Hindlimb muscle (tissue), 1 donor: ENCODE measurements at regions not wholly inside any gene's neighbourhood (a gene's known extent, or its start where the extent isn't known, plus 50 kb on each side); places are given as distances from the start of the nearest gene placed in this dataset.
"Not testable (repeated sequence)": the region's sequence is repeated elsewhere in the genome, so short reads cannot be mapped to it uniquely, and the experiment has no call there.

ENCODE experiments used
- DNase-seq: peaks from one replicate; pipeline ENCODE4 v3.0.0-alpha.2; 2013

DNA sequence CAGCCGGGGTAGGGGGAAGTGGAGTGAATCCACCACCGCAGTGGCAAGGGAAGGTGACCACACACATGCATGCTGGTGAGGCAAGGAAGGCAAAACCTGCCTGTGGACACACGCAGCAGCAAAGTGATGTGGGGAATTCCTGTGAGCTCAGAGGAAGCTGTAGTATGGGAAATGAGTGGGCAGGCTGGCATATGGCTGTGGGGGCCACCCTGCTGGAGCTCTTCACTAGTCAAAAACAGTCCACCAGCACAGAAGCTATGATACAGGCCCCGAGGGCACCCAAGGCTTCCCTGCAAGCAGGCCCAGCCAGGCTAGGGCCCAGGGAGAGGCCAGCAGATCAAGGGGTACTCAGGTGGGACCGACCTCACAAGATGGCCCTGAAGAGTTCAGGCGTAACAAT lies 239.1 kb downstream of the CHM start:
- no peak for DNase-seq

DNA sequence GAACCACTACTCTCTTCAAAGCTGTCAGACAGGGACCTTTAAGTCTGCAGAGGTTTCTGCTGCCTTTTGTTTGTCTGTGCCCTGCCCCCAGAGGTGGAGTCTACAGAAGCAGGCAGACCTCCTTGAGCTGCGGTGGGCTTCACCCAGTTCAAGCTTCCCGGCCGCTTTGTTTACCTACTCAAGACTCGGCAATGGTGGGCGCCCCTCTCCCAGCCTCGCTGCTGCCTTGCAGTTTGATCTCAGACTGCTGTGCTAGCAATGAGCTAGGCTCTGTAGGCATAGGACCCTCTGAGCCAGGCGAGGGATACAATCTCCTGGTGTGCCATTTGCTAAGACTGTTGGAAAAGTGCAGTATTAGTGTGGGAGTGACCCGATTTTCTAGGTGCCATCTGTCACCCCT lies 275.0 kb downstream of the CHM start:
- DNase-seq: not testable (repeated sequence)

DNA sequence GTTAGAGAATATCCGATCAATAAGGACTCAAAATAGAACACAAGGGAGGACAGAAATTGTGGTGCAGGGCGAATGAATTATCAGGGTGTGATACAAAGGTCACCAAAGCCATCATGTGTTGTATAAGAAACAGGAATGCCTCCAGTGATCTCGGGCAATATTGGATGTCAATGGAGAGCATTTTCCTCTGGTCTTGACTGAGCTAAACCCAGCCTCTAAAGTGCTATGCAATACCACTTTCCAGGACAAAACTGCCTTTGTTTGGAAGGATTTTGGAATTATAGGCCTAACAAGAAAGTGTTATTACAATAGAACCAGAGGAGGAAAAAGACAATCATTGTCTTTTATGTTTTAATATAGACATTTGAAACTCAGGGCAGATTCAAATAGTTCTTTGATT lies 281.7 kb downstream of the CHM start:
- DNase-seq: no peak

DNA sequence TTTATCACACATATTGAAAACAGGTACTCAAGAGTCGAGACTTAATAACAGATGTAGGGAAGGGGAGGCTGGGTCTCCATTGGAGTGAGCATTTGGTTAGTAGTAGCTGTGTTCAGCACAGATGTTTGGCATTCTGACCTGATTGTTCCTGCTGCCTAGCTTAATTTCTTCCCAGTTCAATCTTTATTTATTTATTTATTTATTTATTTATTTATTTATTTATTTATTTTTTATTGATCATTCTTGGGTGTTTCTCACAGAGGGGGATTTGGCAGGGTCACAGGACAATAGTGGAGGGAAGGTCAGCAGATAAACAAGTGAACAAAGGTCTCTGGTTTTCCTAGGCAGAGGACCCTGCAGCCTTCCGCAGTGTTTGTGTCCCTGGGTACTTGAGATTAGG lies 324.3 kb downstream of the CHM start:
- DNase-seq: not testable (repeated sequence)

DNA sequence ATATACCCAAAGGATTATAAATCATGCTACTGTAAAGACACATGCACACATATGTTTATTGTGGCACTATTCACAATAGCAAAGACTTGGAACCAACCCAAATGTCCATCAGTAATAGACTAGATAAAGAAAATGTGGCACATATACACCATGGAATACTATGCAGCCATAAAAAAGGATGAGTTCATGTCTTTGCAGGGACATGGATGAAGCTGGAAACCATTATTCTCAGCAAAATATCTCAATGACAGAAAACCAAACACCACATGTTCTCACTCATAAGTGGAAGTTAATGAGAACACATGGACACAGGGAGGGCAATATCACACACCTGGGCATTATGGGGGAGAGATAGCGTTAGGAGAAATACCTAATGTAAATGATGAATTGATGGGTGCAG lies 323.8 kb upstream of the POF1B start:
- DNase-seq: not testable (repeated sequence)

DNA sequence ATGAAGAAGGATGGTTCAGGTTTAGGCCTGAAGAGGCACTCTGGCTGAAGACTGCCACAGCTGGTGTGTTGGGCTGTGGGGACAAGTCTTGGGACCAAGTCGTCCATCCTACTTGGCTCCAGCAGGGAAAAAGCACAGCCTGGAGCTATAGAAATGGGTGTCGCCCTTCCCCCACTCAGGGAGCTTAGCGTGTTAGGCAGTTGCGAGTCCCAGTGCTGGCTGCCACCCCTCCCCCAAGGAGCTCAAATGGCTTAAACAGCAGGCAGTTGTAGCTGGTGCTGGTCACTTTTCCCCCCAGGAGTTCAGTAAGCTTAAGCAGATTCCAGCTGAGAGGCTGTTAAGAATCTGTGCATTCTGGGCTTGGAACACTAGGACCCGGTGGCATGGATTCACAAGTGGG lies 319.5 kb upstream of the POF1B start:
- DNase-seq: no peak

DNA sequence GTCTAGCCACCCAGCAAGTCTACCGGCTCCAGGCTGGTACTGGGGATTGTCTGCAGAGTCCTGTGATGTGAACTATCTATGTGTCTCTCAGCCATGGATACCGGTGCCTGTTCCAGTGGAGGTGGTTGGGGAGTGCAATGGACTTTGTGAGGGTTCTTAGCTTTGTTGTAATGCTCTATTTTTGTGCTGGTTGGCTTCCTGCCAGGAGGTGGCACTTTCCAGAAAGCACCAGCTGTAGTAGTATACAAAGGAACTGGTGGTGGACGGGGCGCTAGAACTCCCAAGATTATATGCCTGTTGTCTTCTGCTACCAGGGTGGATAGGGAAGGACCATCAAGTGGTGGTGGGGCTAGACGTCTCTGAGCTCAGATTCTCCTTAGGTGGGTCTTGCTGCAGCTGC lies 306.4 kb upstream of the POF1B start:
- no peak for DNase-seq

DNA sequence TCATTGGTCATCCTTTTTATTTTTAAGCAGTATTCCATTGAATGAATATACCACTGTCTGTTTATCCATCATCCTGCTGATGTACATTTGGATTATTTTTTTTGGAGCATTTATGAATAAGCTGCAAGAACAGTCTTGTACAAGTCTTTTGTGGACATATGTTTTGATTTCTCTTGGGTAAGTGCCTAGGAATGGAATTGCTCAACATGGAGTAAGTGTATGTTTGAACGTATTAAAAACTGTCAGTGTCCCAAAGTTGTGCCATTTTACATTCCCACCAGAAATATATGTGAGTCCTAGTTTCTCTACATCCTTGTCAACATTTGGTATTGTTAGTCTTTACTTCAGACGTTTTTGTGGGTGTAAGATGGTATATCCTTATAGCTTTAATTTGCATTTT lies 287.0 kb upstream of the POF1B start:
- DNase-seq: no peak

DNA sequence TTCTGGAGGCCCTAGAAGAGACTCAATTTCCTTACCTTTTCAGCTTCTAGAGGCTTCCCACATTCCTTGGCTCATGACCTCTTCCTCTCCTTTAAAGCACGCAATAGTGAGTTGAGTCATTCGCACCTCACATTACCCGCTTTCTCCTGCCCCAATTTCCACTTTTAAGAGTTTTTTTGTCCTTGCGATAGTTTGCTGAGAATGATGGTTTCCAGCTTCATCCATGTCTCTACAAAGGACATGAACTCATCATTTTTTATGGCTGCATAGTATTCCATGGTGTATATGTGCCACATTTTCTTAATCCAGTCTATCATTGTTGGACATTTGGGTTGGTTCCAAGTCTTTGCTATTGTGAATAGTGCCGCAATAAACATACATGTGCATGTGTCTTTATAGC lies 284.5 kb upstream of the POF1B start:
- not testable (repeated sequence) for DNase-seq

DNA sequence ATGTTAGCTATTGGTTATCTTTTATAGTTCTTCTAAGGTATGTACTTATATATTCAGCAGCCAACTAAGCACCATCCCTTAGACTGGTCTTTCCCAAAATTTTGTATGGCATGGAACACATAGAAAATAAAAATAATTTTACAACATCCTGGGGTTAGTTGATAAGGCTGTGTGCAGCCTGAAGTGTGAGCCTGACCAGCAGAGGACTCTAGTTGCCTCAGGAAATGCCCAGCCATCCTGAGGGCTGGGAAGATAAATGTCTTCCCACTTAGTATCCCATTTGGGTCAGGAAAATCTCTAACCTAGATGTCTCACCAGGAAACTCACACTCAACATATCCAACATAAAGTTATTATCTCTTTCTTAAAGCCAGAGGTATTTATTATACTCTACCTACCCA lies 251.4 kb upstream of the POF1B start:
- DNase-seq: no peak

DNA sequence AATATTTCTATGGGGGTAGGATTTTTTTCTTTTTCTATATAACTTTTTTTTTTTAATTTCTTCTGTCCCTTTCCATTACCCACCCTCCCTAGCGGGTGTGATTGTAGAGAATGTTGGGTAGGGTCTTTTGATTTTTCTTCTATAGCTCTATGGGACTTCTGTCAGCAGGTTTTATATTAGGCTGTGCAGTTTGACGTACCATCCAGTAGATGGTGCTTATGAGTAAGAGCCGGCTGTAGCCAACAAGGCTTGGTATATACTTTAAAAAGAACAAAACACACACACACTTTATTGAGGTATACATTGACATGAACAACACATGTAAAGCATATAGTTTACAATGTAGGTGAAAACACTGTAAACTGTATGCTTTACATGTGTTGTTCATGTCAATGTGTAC lies 247.9 kb upstream of the POF1B start:
- no peak for DNase-seq

DNA sequence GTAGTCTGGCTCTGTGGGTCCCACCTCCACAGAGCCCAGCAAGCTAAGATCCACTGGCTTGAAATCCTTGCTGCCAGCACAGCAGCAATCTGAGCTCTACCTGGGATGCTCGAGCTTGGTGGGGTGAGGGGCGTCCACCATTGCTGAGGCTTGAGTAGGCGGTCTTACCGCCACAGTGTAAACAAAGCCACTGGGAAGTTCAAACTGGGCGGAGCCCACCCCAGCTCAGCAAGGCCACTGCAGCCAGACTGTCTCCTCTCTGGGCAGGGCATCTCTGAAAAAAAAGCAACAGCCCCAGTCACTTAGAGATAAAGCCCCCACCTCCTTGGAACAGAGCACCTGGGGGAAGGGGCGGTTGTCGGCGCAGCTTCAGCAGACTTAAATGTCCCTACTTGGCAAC lies 243.2 kb upstream of the POF1B start:
- no peak for DNase-seq

DNA sequence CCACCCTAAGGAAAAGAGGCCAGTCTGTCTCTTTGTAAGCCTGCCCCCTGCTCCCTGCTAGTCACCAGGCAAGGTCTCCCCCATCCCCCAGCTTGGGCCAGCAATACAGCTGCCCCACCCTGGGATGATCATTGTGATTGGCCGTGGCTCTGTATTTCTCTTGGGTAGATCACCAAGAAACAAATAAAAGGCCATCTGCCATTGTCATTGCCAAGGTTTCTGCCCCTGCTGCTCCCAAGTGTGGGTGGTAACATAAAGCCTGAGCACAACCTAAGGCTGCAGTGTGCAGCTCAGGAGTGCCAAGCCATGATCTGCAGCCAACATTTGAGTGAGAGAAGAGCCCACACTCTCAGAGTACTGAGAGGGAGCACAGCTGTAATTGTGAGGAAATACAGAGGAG lies 241.0 kb upstream of the POF1B start:
- DNase-seq: no peak

DNA sequence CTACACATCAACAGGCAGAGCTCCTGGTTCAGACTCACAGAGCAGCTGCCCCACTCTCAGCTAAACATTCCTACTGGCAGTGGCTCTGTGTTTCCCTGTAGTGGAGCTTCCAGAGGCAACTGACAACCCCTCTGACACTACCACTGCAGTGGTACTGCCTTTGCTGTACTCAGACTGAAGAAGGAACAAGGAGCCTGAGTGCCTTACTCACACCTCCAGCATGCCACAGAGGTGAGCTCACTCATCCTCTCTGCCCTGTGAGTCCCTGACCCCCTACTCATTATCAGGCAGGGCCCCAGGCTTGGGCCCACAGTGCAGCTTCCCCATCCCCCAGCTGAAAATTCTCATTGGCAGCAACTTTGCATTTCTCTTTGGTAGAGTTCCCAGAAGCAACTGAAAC lies 240.5 kb upstream of the POF1B start:
- DNase-seq: no peak

DNA sequence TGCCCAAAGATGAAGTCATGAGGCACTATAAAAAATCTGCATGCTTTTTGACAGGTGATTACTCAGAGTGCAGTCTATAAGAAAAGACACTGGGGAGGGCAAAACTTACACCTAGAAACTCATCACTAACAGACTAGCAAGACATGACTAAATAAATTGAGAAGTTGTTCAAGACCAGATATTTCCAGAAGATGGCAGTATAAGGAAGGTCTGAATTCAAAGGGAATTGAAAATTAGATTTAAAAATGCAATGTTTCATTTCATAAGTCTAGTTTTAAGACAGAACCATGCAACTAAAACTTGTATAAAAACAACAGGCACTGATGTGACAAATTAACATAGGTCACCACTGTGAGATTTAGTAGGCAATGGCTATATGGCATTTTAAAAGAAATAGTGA lies 232.5 kb upstream of the POF1B start:
- no peak for DNase-seq

DNA sequence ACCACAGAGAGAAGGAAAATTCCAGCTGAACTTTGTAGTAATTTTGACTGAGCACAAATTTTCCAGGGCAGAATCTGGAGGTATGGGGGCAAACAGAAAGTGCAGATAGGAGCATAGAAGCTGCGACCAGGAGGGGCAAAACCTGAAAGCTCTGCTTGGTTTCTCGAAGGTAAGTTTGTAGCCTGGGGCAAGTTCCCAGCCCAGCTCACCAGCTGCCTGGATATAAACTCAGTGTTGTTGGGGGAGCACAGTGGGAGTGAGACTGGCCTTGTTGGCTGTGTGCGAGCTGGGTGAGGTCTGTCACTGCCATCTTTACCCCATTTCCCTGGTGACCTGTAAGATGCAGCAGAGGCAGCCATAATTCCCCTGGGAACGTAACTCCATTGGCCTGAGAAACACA lies 213.5 kb upstream of the POF1B start:
- DNase-seq: no peak

DNA sequence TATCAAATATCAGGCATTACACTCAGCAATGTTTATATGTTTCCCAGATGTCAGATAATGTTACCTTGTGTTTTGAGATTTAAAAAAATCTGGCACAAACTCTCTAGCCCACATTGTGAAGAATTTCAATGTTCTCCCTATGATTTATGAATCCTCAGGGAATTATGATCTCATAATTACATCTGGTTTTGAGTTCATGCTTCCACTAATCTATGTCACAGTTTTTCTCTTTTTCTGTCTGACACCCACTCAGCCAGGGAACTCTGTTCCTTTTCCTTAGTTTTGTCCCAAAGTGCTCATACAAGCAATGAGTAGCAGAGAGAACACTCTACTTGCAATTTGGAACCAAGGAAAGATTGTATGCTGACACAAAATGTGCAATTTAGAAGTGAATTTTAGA lies 212.1 kb upstream of the POF1B start:
- DNase-seq: peak; percentile 5

DNA sequence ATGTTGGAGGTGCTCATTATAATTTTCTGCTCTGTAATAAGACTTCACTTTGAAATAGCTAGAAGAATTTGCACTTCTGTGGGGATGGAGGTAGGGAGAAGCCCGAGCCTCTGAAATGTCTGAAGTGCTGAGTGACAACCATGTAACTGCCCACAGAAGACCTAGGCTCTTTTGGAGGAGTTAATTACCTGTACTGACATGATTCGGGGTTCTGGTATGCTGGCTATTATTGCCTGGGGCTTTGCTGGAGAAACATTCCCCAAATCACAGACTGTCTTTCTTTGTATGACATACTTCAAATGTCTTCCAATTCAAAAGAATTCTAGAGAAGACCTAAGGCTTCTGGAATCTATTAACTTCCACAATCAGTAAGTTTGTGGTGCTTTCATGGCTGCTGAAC lies 211.2 kb upstream of the POF1B start:
- no peak for DNase-seq

DNA sequence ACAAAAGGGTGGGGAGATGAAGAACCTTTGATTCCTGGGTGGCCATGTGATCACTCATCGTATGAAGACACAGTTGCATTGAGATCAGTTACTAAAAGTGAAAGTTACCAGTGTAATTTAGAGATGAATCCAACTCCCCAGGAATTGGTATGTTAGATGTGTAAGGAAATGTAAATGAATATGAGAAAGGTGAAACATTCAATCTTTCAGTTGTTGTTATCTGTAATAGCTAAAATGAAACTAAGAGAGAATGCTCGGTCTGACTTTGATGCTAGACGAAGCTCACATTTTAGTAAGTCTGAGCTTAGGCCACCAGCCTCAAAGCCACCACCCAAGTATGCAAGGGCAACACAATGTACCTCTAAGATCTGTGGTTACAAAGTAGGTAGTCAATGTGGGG lies 194.3 kb upstream of the POF1B start:
- no peak for DNase-seq

DNA sequence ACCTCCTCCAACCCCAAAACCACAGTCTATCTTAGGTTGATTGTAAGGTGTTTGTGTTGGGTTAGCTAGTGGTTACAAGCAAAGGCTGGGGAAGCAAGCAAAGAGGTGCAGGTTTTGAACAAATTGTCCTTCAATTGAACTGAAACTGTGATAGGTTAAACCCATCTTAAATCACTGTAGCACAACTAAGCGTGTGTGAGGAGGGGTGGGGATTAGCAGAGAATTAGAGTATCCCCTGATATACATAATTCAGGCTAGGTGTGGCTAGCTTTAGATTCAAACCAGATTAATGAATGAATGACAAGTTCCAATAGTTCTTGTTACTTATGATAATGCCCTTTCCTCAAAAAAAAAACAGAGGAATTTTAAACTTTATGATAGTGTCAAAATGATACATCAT lies 191.0 kb upstream of the POF1B start:
- DNase-seq: no peak

DNA sequence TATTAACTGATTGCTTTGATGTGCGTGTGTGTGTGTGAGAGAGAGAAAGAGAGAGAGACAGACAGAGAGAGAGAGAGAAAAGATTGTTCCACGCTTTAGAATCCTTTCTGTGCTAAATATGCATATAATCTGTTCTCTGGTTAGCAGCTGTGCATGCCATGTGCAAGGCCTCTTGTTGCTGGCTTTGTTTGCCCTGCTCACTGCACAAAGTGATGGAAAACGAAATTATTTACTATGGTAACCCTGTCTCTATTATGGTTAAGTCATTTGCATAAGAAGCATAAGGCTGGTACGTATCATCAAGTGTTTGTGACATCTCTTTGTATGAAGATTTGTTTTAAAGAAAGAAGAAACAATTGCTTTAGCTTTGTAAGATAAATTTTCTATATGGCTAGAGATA lies 190.2 kb upstream of the POF1B start:
- DNase-seq: no peak

DNA sequence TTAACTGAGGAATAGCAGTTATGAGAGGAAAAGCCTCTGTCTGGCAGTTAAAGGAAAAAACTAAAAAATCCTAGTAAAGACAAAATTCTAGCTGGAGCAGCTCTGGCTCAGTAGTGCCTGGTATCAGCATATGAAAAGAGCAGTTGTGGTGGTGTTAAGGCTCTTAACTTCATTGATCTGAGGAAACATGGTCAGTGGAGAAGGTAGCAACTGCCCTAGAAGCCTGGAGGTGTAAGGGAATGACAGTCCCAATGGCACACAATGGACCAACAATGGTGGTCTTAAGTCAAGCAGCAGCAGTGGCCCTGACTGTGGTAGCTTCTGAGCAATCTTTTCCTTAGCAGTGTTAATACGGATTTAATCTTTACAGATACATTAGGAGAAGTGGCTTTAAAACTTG lies 189.6 kb upstream of the POF1B start:
- DNase-seq: no peak

DNA sequence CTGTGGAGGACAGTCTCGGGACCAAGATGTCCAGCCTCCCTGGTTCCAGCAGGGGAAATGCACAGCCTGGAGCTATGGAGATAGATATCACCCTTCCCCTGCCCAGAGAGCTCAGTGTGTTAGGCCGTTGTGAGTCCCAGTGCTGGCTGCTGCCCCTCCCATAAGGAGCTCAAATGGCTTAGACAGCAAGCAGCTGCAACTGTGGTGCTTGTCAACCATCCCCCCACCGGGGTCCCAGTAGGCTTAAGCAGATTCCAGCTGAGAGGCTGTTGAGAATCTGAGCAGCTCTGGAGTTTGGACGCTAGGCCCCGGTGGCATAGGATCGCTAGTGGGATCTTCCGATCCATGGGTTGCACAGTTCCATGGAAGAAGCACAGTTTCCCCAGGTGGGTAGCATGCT lies 181.8 kb upstream of the POF1B start:
- DNase-seq: no peak

DNA sequence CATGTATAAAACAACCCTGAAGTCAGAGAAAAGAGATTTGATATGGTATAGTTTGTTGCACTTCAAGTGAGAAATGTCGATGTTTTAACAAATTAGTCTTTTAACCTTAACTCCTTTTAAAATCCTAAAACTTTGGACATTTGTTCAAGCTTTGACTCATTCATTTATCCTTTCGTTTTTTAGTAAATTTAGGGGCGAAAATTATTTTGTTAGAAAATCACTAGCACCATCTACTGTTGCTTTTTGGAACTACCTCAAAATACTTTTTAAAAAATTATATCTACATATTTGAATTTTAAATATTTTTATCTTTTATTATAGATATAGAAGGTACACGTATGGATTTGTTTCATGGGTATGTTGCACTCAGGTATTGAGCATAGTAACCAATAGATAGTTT lies 165.1 kb upstream of the POF1B start:
- DNase-seq: no peak

DNA sequence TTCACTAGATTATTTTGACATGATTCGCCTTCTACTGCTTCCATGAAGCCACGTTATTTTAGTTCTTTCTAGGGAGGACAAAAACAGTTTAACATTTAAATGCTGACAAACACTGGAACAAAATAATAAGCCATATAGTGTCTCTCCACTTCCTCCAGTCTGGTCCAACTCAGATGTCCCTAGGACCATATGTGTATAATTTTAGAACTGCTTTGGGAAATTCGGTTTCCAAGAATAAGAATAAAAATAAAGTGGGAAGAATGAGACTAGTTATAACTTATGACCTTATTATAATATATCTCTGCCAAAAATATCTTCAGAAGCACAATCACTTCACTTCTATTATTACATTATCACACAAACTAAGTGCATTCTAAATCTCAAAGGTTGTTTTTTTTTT lies 164.4 kb upstream of the POF1B start:
- no peak for DNase-seq

DNA sequence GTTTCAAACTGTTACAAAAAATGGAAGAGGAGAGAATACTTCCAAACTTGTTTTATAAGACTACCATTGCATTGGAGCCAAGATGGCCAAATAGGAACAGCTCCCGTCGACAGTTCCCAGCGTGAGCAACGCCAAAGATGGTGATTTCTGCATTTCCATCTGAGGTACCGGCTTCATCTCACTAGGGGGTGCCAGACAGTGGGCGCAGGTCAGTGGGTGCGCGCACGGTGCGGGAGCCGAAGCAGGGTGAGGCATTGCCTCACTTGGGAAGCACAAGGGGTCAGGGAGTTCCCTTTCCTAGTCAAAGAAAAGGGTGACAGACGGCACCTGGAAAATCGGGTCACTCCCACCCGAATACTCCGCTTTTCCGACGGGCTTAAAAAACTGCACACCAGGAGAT lies 149.7 kb upstream of the POF1B start:
- not testable (repeated sequence) for DNase-seq
